GM23248 (cell line): ENCODE measurements at regions not wholly inside any gene's neighbourhood (a gene's known extent, or its start where the extent isn't known, plus 50 kb on each side); places are given as distances from the start of the nearest gene placed in this dataset.

Source experiments
- EZH2 ChIP-seq: fragments of 200-600 bp; sonication (generic); IDR thresholded peaks from 2 replicates; pipeline ENCODE4 v1.6.1; 2018; ENCODE audit warnings: antibody characterized with exemption, mild to moderate bottlenecking; ENCODE audit not compliant: insufficient read depth, poor library complexity, severe bottlenecking
- EZH2phosphoT487 ChIP-seq: fragments of 200-600 bp; sonication (generic); IDR thresholded peaks from 2 replicates; pipeline ENCODE4 v1.6.1; 2018; ENCODE audit warnings: antibody characterized with exemption, moderate library complexity, mild to moderate bottlenecking, low read depth; ENCODE audit not compliant: insufficient read depth

- no peak for TF ChIP-seq EZH2phosphoT487
- TF ChIP-seq EZH2 = no peak
These were observed 1336.7 kb downstream of the CDH11 start for GRCh38 chr16:63785170-63785569.
